ENCODE measurements at regions not wholly inside any gene's neighbourhood (a gene's known extent, or its start where the extent isn't known, plus 50 kb on each side); places are given as distances from the start of the nearest gene placed in this dataset.

DNA sequence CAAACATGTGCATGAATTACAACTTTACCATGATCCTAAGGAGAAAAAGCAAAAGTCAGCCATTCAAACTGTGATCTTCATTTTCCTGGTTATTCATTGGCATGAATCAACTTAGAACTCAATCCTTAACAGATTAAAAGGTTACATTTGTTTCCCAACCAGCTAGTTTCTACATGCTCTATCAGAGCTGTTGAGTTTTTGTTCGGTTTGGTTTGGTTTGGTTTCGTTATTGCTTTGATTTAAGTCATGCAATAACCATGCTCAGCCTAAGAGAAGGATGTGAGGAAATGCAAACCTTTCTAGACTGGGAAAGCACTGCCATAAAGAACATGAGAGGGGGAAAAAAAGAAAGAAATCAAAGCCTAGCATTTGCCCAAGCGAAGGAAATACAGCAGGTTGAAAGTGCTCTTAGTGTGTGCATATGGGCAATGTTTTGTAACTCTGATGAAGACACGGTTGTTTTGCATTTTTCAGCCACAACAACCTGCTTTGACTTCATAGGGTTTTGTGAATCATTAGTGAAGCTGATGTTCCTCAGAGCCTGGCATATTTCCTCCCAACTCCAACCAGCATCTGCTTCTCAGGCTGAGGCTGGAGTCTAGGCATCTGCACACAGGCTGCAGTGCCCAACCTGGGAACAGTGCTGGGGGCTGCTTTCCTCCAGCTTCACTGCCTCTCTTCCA lies 234.3 kb downstream of the ZNF674 start:
- no peak for TF ChIP-seq POLR2AphosphoS5 (IDR thresholded peaks at IDR 0.05; ENCODE audit: low read depth)
- TF ChIP-seq, protein P1, sequence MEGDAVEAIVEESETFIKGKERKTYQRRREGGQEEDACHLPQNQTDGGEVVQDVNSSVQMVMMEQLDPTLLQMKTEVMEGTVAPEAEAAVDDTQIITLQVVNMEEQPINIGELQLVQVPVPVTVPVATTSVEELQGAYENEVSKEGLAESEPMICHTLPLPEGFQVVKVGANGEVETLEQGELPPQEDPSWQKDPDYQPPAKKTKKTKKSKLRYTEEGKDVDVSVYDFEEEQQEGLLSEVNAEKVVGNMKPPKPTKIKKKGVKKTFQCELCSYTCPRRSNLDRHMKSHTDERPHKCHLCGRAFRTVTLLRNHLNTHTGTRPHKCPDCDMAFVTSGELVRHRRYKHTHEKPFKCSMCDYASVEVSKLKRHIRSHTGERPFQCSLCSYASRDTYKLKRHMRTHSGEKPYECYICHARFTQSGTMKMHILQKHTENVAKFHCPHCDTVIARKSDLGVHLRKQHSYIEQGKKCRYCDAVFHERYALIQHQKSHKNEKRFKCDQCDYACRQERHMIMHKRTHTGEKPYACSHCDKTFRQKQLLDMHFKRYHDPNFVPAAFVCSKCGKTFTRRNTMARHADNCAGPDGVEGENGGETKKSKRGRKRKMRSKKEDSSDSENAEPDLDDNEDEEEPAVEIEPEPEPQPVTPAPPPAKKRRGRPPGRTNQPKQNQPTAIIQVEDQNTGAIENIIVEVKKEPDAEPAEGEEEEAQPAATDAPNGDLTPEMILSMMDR (IDR thresholded peaks at IDR 0.05; ENCODE audit: insufficient read depth, low read length), result no peak
